ENCODE measurements at regions not wholly inside any gene's neighbourhood (a gene's known extent, or its start where the extent isn't known, plus 50 kb on each side); places are given as distances from the start of the nearest gene placed in this dataset.

DNA sequence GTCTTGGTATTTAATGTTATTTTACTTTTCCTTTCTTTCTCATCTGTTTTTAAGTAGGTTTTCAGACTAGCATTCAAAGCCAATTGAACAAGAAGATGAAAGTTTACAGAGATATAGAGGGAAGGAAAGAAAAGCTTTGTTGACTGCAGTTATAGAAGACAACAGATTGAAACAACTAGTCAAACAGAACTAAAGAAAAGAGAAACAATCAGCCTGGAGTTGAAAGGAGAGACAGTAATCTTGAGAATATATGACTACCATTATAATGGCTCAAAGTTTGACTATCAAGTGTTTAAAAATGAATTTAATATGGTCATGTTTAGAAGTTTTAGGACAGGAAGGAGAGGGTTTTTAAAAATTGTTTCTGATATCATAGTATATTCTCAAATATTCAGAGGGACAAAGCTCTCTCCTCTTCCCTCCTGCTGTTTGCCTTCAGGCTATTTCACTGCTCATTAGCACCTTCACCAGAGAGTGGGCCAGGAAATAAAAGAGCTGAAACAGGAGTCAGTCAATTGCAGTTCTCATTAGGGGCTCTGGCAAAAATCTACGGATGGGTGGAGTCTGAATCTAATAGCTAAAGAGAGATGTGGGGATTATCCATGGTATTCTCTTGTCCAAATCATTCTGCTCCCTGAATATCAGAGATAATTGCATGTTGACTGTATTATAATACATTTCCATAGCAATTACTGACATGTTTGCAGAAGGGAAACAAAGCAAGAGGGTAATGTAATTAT lies 577.8 kb downstream of the BRINP3 start:
- H3K27ac Mint-ChIP-seq: no peak overlapping the region
- TF ChIP-seq, protein P1, sequence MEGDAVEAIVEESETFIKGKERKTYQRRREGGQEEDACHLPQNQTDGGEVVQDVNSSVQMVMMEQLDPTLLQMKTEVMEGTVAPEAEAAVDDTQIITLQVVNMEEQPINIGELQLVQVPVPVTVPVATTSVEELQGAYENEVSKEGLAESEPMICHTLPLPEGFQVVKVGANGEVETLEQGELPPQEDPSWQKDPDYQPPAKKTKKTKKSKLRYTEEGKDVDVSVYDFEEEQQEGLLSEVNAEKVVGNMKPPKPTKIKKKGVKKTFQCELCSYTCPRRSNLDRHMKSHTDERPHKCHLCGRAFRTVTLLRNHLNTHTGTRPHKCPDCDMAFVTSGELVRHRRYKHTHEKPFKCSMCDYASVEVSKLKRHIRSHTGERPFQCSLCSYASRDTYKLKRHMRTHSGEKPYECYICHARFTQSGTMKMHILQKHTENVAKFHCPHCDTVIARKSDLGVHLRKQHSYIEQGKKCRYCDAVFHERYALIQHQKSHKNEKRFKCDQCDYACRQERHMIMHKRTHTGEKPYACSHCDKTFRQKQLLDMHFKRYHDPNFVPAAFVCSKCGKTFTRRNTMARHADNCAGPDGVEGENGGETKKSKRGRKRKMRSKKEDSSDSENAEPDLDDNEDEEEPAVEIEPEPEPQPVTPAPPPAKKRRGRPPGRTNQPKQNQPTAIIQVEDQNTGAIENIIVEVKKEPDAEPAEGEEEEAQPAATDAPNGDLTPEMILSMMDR (conservative IDR thresholded peaks at IDR 0.05): no peak
- H3K4me3 Mint-ChIP-seq: no peak overlapping the region
- H3K27me3 Mint-ChIP-seq: no peaks in the 10 kb centered on the region
- DNase-seq (ENCODE audit: extremely low spot score, unreplicated experiment): no peak
- H3K36me3 Mint-ChIP-seq: no peaks in the 10 kb centered on the region
- H3K9me3 Mint-ChIP-seq: no peaks in the 10 kb centered on the region
- H3K4me1 Mint-ChIP-seq (ENCODE audit: unreplicated experiment): no peaks in the 10 kb centered on the region

DNA sequence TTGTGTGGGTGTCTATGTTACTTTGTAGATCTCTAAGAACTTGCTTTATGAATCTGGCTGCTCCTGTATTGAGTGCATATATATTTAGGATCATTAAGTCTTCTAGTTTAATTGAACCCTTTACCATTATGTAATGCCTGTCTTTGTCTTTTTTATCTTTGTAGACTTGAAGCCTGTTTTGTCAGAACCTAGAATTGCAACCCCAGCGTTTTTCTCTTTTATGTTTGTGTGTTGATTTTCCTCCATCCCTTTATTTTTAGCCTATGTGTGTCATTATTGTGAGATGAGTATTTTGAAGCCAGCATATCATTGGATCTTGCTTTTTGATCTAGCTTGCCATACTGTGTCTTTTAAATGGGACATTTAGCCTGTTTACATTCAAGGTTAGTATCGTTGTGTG lies 573.2 kb downstream of the BRINP3 start:
- H3K27me3 Mint-ChIP-seq: no peaks in the 10 kb centered on the region
- no peak overlapping the region for H3K4me3 Mint-ChIP-seq
- no peak overlapping the region for H3K27ac Mint-ChIP-seq
- H3K4me1 Mint-ChIP-seq (ENCODE audit: unreplicated experiment): no peaks in the 10 kb centered on the region
- DNase-seq (ENCODE audit: extremely low spot score, unreplicated experiment): no peak
- no peaks in the 10 kb centered on the region for H3K36me3 Mint-ChIP-seq
- TF ChIP-seq, protein P1 (conservative IDR thresholded peaks at IDR 0.05): no peak
- no peaks in the 10 kb centered on the region for H3K9me3 Mint-ChIP-seq

DNA sequence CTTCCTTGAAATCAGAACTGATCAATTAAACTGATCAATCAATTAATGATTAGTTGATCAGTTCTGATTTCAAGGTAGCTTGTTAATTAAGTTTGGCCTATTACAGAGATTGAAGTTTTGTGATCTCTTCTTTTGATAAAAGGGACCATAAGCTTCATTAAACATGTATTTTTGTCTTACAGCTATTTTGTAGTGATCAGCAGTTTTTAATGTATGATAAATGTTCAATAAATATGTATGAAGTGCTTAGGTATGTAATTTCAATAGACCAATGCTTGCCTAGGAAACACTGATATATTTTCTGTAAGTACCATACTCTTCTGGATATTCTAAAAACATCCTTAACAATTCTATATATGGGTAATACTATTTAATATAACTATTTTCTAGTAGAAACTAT lies 569.6 kb downstream of the BRINP3 start:
- no peak overlapping the region for H3K27ac Mint-ChIP-seq
- TF ChIP-seq, protein P1 (conservative IDR thresholded peaks at IDR 0.05): no peak
- no peaks in the 10 kb centered on the region for H3K4me1 Mint-ChIP-seq (ENCODE audit: unreplicated experiment)
- no peak for DNase-seq (ENCODE audit: extremely low spot score, unreplicated experiment)
- H3K36me3 Mint-ChIP-seq: no peaks in the 10 kb centered on the region
- no peak overlapping the region for H3K4me3 Mint-ChIP-seq
- no peaks in the 10 kb centered on the region for H3K27me3 Mint-ChIP-seq
- no peaks in the 10 kb centered on the region for H3K9me3 Mint-ChIP-seq

GRCh38 chr1:189921613-189922012 lies 556.1 kb downstream of the BRINP3 start:
- Mint-ChIP-seq H3K27ac (no peak overlapping the region), H3K36me3 (no peaks in the 10 kb centered on the region), H3K4me1 (ENCODE audit: unreplicated experiment) (no peaks in the 10 kb centered on the region), H3K27me3 (no peaks in the 10 kb centered on the region), H3K9me3 (peaks cover 9% of the 10 kb centered on the region), H3K4me3 (no peak overlapping the region)
- TF ChIP-seq, protein P1 (conservative IDR thresholded peaks at IDR 0.05): no peak
- no peak for DNase-seq (ENCODE audit: extremely low spot score, unreplicated experiment)

DNA sequence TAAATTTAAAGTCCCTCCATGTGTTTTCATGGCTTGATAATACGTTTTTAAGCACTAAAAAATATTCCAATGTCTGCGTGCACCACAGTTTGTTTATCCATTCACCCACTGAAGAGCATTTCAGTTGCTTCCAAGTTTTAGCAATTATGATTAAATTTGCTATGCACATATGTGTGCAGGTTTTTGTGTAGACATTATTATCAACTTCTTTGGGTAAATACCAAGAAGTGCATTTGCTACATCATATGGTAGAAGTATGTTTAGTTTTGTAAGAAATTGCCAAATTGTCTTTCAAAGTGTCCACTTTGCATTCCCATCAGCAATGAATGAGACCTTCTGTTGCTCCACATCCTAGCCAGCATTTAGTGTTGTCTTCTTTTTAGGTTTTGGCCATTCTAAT lies 550.0 kb downstream of the BRINP3 start:
- Mint-ChIP-seq H3K9me3 (peaks cover 3% of the 10 kb centered on the region), H3K36me3 (no peaks in the 10 kb centered on the region), H3K4me1 (ENCODE audit: unreplicated experiment) (no peaks in the 10 kb centered on the region), H3K27ac (no peak overlapping the region), H3K27me3 (no peaks in the 10 kb centered on the region), H3K4me3 (no peak overlapping the region)
- TF ChIP-seq, protein P1 (conservative IDR thresholded peaks at IDR 0.05): no peak
- DNase-seq (ENCODE audit: extremely low spot score, unreplicated experiment): no peak

All from type B pancreatic cell (in vitro differentiated cells).